ENCODE measurements at regions not wholly inside any gene's neighbourhood (a gene's known extent, or its start where the extent isn't known, plus 50 kb on each side); places are given as distances from the start of the nearest gene placed in this dataset.

- in situ Hi-C loops (cut with MboI), result loop anchor here (25.0 kb wide), 1 partner anchor 756 kb away; no protein-coding TSS in a partner anchor
- TF ChIP-seq TARDBP (IDR thresholded peaks at IDR 0.05; ENCODE audit: borderline replicate concordance), result no peak
- TF ChIP-seq BMI1 (IDR thresholded peaks at IDR 0.05; ENCODE audit: borderline replicate concordance), result no peak
- TF ChIP-seq FOXK2 (IDR thresholded peaks at IDR 0.05), result no peak
- no peak for TF ChIP-seq JUND (IDR thresholded peaks at IDR 0.05; ENCODE audit: low read depth, low read length)
- no peak for TF ChIP-seq ETV6 (conservative IDR thresholded peaks at IDR 0.05 in 1 of 2, IDR thresholded peaks at IDR 0.05 in 1 of 2; ENCODE audit: borderline replicate concordance in 1 of 2, low read depth in 1 of 2)
- TF ChIP-seq MLLT1 (IDR thresholded peaks at IDR 0.05), result no peak
- no peak for TF ChIP-seq RUNX3 (IDR thresholded peaks at IDR 0.05; ENCODE audit: low read length)
- no peak for TF ChIP-seq ELK1 (IDR thresholded peaks at IDR 0.05; ENCODE audit: low read depth, low read length)
- TF ChIP-seq EED (IDR thresholded peaks at IDR 0.05; ENCODE audit: low read depth), result no peak
- no peak for TF ChIP-seq E2F4 (IDR thresholded peaks at IDR 0.05; ENCODE audit: low read depth, low read length)
- no peak for TF ChIP-seq RB1 (IDR thresholded peaks at IDR 0.05; ENCODE audit: borderline replicate concordance)
- H3K4me3 ChIP-seq, result no peak overlapping the region
Observed at GRCh38 chr1:66468722-66469121, 65.2 kb upstream of the SGIP1 start.

More at GRCh38 chr1:66468722-66469121, 65.2 kb upstream of the SGIP1 start:
- Histone ChIP-seq H3K9ac (ENCODE audit: control insufficient read depth, insufficient read depth, low read length) (no peak overlapping the region), H3K79me2 (ENCODE audit: control insufficient read depth, insufficient read depth, low read length) (no peaks in the 10 kb centered on the region), H3K4me1 (ENCODE audit: control insufficient read depth, insufficient read depth, low read length) (no peaks in the 10 kb centered on the region), H3K9me3 (replicated peaks; ENCODE audit: control insufficient read depth, insufficient read depth, low read length) (no peaks in the 10 kb centered on the region), H3K27me3 (replicated peaks in 1 of 2; ENCODE audit: control insufficient read depth in 2 of 2, insufficient read depth in 2 of 2, low read length in 1 of 2) (peaks cover 0 to 3% of the 10 kb centered on the region in 2 experiments; a peak in 1 of 4 replicates), H3K27ac (ENCODE audit: control insufficient read depth, insufficient read depth) (no peak overlapping the region), H4K20me1 (ENCODE audit: control insufficient read depth, insufficient read depth) (no peaks in the 10 kb centered on the region), H3K36me3 (ENCODE audit: control insufficient read depth in 2 of 2, insufficient read depth in 2 of 2, low read length in 1 of 2) (no peaks in the 10 kb centered on the region), H2AFZ (ENCODE audit: control insufficient read depth, low read depth, low read length) (no peak overlapping the region), H3K4me2 (ENCODE audit: control insufficient read depth, insufficient read depth) (no peak overlapping the region)
- ATAC-seq (no peak), DNase-seq (ENCODE audit: low read depth, low spot score) (no peak), FAIRE-seq (no peak)
- no TSS peak for BruUV-seq (replicated peaks)
- CTCF ChIA-PET, result interaction anchor here (0.6 to 1.2 kb wide), 5 partner anchors 22 to 226 kb away, joined by 3 to 5 read pairs (median 4); no protein-coding TSS in a partner anchor
- RAD21 ChIA-PET (ENCODE audit: unreplicated experiment), result no interaction called here
- WGBS (ENCODE audit: insufficient coverage, insufficient replicate concordance, low lambda C conversion rate, missing lambda C conversion rate), result 10% methylated on average over 2 of the region's 2 CpGs
- SMC1A ChIA-PET (ENCODE audit: uncharacterized antibody, unreplicated experiment), result interaction anchor here (0.6 to 1.1 kb wide), 2 partner anchors 16 to 35 kb away, joined by 3 read pairs; no protein-coding TSS in a partner anchor
- intact Hi-C loops (cut with micrococcal nuclease; ENCODE audit: unreplicated experiment), result loop anchor here (5.0 kb wide), 1 partner anchor 501 kb away; no protein-coding TSS in a partner anchor
- POLR2A ChIA-PET, result no interaction called here

Measured in GM12878 (cell line).